NB4 (cell line): ENCODE measurements at regions not wholly inside any gene's neighbourhood (a gene's known extent, or its start where the extent isn't known, plus 50 kb on each side); places are given as distances from the start of the nearest gene placed in this dataset.

ENCODE experiments used
- DNase-seq: peaks from one replicate; pipeline ENCODE4 v3.0.0; 2010; ENCODE audit warnings: low read depth
- H3K4me3 ChIP-seq: one replicate; pipeline ENCODE4 v1.5.1; 2011; ENCODE audit warnings: mild to moderate bottlenecking, low read depth, low read length, moderate library complexity
- CTCF ChIP-seq: IDR thresholded peaks from one replicate; pipeline ENCODE4 v1.5.1; 2012; ENCODE audit warnings: low read depth, low read length
- MAX ChIP-seq: IDR thresholded peaks from 2 replicates; pipeline ENCODE4 v1.6.1; 2011; ENCODE audit warnings: low read depth, low read length
- MYC ChIP-seq: IDR thresholded peaks from 2 replicates; pipeline ENCODE4 v1.6.1; 2011; ENCODE audit warnings: low read depth, low read length
- POLR2A ChIP-seq: IDR thresholded peaks from 2 replicates; pipeline ENCODE4 v1.6.1; 2011; ENCODE audit warnings: mild to moderate bottlenecking; ENCODE audit not compliant: insufficient read length; ENCODE audit errors: extremely low read depth

GRCh38 chr10:44435196-44435595, 50.3 kb upstream of the CXCL12 start:
- TF ChIP-seq MYC (no peak), POLR2A (no peak), CTCF (no peak), MAX (no peak)
- no peak overlapping the region for H3K4me3 ChIP-seq
- no peak for DNase-seq

GRCh38 chr10:44436240-44436639, 51.3 kb upstream of the CXCL12 start:
- TF ChIP-seq MYC (no peak), POLR2A (no peak), MAX (no peak), CTCF (no peak)
- no peak overlapping the region for H3K4me3 ChIP-seq
- DNase-seq: no peak

- DNase-seq: no peak
- TF ChIP-seq POLR2A (no peak), CTCF (no peak), MYC (no peak), MAX (no peak)
- no peak overlapping the region for H3K4me3 ChIP-seq
Measured at GRCh38 chr10:44437840-44438511, 53.1 kb upstream of the CXCL12 start.

GRCh38 chr10:44439239-44439957, 54.5 kb upstream of the CXCL12 start:
- no peak for TF ChIP-seq CTCF
- H3K4me3 ChIP-seq: no peak overlapping the region
- no peak for DNase-seq

GRCh38 chr10:44439958-44440244, 55.0 kb upstream of the CXCL12 start:
- no peak for DNase-seq
- TF ChIP-seq MAX: no peak
- no peak for TF ChIP-seq POLR2A
- no peak for TF ChIP-seq CTCF
- TF ChIP-seq MYC: no peak
- H3K4me3 ChIP-seq: no peak overlapping the region

- DNase-seq: no peak
- no peak for TF ChIP-seq MAX
- TF ChIP-seq CTCF: peak; percentile 2
- H3K4me3 ChIP-seq: no peak overlapping the region
Measured at GRCh38 chr10:44457259-44457658, 72.4 kb upstream of the CXCL12 start.
